NCI-H510A treated with DMSO at 0.1 percent for 48 hours (cell line): ENCODE measurements at regions not wholly inside any gene's neighbourhood (a gene's known extent, or its start where the extent isn't known, plus 50 kb on each side); places are given as distances from the start of the nearest gene placed in this dataset.
"Not testable (repeated sequence)": the region's sequence is repeated elsewhere in the genome, so short reads cannot be mapped to it uniquely, and the experiment has no call there.

ENCODE experiments used
- DNase-seq: peaks from one replicate; lab custom pipeline; 2025; lab: John Stamatoyannopoulos, UW

- DNase-seq: no peak
Measured at GRCh38 chr3:153442799-153443487, 280.9 kb downstream of the RAP2B start.

- no peak for DNase-seq
Measured at GRCh38 chr3:153443961-153444360, 281.9 kb downstream of the RAP2B start.

DNA sequence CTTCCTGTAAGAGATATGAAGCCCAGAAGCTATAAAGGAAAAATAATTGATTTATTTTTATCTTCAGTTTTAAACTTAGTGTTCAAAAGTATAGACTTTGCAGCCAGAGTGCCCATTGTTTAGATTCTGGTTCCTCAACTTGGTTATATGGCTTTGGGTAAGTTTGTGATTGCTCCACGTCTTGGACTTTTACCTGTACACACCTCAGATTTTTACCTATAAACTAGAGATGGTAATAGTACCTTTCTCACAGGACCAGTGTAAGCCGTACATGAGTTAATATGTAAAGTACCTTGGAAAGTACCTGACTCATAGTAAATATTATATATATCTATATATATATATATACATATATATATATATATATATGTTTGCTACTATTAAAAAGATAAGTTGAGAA lies 283.8 kb downstream of the RAP2B start:
- no peak for DNase-seq

- no peak for DNase-seq
Measured at GRCh38 chr3:153448151-153448829, 286.3 kb downstream of the RAP2B start.

DNA sequence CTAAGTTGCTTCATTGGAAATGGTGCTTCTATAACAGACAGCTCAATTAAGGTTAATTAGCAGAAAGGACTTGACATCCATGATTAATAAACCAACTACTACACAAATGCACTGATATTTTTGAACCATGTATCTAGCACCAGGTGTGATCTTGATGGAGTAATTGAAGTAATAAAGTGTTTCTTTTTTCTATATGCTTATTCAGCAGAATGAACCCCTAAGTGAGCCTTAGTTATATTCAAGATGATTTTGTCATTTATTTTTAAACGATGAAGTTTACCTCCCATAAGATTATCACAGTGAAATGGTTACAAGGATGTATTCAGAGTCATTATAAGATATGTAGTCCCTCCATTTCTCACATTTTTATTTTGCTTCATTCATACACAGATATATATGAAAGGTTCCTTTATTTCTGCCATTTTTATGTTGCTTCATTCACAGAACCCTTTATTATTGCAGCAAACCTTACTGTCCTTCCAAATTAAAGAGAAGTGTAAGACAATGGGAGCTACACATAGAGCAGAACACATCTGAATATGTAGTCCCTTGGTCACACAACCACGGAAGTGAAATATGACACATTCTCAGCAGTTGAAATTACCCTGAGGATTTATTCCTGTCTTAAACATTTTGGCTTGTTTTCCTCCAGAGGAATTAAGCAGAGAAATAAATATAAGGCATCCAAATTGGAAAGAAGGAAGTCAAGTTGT lies 295.0 kb downstream of the RAP2B start:
- no peak for DNase-seq

GRCh38 chr3:153458881-153459280 lies 296.9 kb downstream of the RAP2B start:
- no peak for DNase-seq

GRCh38 chr3:153462545-153462944 lies 300.5 kb downstream of the RAP2B start:
- DNase-seq: no peak

GRCh38 chr3:153463895-153464294 lies 301.9 kb downstream of the RAP2B start:
- no peak for DNase-seq

DNA sequence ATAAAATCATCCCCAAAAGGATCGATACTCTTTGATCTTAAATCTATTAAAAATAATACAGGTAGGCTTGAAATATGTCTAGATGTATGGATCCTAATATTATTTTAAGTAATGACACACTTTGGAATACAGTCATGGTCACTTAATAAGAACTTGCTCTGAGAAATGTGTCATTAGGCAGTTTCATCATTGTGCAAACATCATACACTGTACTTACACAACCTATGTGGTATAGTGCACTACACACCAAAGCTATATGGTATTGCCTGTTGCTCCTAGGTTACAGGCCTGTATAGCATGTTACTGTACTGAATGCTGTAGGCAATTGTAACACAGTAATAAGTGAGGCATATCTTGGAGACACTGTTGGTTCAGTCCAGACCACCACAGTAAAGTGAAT lies 307.1 kb downstream of the RAP2B start:
- DNase-seq: no peak

- no peak for DNase-seq
Measured at GRCh38 chr3:153484842-153485241, 322.8 kb downstream of the RAP2B start.

DNA sequence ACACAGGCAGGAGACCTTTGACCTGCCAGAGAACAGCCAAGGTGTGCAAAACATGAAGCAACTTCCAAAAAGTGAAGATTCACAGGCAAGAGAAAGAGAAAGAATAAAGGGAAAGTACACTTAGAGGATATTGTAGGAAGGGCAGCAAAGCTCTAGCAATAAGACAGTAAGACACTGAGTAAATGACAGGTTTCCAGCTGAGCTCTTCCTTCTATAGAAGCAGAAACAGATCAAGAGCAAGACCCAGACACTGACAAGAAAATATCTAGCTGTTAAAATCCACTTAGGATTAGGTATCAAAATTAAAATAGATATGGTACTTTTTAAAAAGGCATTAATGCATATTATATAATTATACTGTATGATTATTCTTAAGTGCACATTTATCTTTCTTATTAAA lies 333.4 kb downstream of the RAP2B start:
- no peak for DNase-seq

- DNase-seq: no peak
Measured at GRCh38 chr3:153502682-153503081, 340.7 kb downstream of the RAP2B start.

GRCh38 chr3:153503873-153504272 lies 341.8 kb downstream of the RAP2B start:
- DNase-seq: no peak

- not testable (repeated sequence) for DNase-seq
Measured at GRCh38 chr3:153506205-153506604, 344.2 kb downstream of the RAP2B start.

GRCh38 chr3:153506686-153507085 lies 344.7 kb downstream of the RAP2B start:
- not testable (repeated sequence) for DNase-seq

DNA sequence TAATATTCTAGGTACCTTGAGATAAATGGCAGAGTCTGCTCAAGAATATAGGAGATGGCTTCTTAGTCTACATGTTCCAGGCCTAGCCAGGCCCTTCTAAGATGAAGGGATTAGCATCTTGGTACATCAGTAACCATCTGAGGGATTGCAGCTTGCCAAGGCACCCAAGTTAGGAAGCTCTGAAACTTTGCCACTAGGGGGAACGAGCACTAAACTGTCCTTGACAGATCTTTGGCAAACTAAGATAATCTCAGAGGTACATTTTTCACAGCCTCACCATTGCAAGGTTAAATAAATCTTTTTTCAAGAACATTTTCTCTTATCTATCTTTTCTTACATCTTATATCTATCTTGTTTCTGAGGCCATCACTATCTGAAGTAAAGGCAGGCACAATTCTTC lies 351.2 kb downstream of the RAP2B start:
- no peak for DNase-seq

DNA sequence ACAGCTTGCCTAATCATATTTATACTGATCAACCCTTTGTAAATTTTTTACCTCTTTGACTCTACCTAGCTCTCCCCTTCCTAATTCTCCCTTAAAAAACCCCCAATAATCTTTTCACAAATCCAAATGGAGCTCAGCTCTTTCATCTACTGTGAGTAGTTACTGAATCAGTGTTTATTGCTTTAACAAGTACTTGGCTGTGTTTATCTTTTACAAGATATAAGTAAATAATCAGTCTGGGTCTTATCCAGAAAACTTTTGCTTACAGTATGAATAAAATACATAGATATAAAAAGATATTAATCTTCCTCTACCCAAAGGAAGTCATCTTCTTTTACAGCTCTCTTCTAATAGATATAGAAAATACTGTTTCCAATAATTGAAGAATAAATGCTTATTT lies 366.4 kb downstream of the RAP2B start:
- DNase-seq: no peak

DNA sequence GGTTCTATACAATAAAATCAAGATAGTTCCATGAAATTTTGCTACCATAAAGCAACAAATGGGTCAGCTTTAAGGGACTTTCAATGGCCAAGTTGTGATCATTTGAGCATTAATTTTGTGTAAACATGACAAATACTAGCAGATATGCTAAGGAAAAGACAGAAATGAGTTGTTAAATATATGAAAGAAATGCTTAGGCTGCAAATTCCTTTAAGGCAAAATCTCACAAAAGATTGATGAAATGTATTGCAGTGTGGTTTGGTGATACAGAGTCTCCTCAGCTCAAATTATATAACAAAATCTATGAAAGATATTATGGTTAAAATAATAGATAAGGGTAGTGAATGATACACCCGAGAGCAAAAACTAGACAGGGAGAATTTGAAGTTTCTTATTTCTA lies 377.2 kb downstream of the RAP2B start:
- DNase-seq: no peak

- DNase-seq: no peak
Measured at GRCh38 chr3:153545471-153545870, 383.4 kb downstream of the RAP2B start.

- no peak for DNase-seq
Measured at GRCh38 chr3:153547970-153548369, 385.9 kb downstream of the RAP2B start.

DNA sequence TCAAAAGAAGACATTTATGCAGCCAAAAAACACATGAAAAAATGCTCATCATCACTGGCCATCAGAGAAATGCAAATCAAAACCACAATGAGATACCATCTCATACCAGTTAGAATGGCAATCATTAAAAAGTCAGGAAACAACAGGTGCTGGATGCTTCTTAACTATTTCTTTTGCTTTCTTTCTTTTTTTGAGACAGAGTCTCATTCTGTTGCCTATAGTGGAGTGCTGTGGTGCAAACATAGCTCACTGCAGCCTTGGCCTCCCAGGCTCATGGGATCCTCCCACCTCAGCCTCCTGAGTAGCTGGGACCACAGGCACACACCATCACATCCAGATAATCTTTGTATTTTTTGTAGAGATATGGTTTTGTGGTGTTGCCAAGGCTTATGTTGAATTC lies 387.7 kb downstream of the RAP2B start:
- DNase-seq: not testable (repeated sequence)

GRCh38 chr3:153551536-153552285 lies 389.7 kb downstream of the RAP2B start:
- DNase-seq: no peak
